ENCODE measurements at regions not wholly inside any gene's neighbourhood (a gene's known extent, or its start where the extent isn't known, plus 50 kb on each side); places are given as distances from the start of the nearest gene placed in this dataset.

DNA sequence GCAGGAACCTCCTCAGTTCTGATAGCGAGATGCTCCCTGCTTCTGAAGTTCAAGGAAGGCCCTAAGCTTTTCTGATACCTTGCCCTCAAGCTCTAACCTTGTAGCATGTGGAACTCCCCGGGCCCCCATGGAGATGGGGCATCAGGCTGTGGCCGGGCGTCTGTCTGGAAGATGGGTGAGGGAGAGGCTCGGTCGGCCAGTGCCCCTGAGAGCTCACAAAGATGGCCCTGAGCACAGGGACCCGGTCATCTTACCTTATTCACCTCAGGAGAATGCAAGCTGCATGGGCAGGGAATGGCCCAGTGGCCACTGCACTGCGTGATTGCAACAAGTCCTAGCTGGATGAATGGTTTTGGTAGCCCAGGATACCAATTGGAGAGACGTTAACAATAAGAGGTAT lies 830.3 kb downstream of the TBC1D22A start:
- TF ChIP-seq CTCF (IDR thresholded peaks at IDR 0.05) = no peak
- TF ChIP-seq POLR2A (IDR thresholded peaks at IDR 0.05) = no peak

Data from adrenal gland (tissue), 5 donors.